Stomach (tissue), 4 donors: ENCODE measurements at regions not wholly inside any gene's neighbourhood (a gene's known extent, or its start where the extent isn't known, plus 50 kb on each side); places are given as distances from the start of the nearest gene placed in this dataset.

ENCODE experiments used
- POLR2A ChIP-seq, 4 donors: fragments of 450-650 bp; IDR thresholded peaks; one replicate each; pipeline ENCODE4 v1.6.1; 2016; ENCODE audit warnings: antibody characterized with exemption in 4 of 4, control low read depth in 2 of 4, mild to moderate bottlenecking in 1 of 4, moderate library complexity in 1 of 4
- TF ChIP-seq, protein P1 (sequence below), 7 experiments: fragments of 450-650 bp in 4 of 7; fragments of 200-600 bp in 3 of 7; sonication (generic) in 3 of 7; IDR thresholded peaks; one replicate each; pipeline ENCODE4 v1.5.1; 2016 to 2019; ENCODE audit warnings: antibody characterized with exemption in 7 of 7, control low read depth in 2 of 7, mild to moderate bottlenecking in 1 of 7

DNA sequence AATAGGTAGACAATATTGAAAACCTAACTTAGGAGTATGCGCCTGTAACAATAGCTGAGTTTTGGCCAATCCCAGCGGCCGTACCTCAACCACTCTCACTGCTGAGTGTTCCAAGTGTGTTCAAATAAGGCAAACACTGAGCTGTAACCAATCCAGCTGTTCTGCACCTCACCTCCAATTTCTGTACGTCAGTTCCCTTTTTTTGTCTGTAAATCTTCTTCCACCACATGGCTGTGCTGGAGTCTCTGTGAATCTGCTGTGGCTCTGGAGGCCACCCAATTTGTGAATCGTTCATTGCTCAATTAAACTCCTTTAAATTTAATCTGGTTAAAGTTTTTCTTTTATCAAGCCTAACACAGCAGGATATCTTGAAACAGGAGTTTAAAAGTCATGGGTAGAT lies 116.3 kb downstream of the SLC28A3 start:
- TF ChIP-seq, protein P1, sequence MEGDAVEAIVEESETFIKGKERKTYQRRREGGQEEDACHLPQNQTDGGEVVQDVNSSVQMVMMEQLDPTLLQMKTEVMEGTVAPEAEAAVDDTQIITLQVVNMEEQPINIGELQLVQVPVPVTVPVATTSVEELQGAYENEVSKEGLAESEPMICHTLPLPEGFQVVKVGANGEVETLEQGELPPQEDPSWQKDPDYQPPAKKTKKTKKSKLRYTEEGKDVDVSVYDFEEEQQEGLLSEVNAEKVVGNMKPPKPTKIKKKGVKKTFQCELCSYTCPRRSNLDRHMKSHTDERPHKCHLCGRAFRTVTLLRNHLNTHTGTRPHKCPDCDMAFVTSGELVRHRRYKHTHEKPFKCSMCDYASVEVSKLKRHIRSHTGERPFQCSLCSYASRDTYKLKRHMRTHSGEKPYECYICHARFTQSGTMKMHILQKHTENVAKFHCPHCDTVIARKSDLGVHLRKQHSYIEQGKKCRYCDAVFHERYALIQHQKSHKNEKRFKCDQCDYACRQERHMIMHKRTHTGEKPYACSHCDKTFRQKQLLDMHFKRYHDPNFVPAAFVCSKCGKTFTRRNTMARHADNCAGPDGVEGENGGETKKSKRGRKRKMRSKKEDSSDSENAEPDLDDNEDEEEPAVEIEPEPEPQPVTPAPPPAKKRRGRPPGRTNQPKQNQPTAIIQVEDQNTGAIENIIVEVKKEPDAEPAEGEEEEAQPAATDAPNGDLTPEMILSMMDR (IDR thresholded peaks at IDR 0.05) = no peak
- TF ChIP-seq POLR2A (IDR thresholded peaks at IDR 0.05) = no peak
